Islet precursor cell (in vitro differentiated cells): ENCODE measurements at regions not wholly inside any gene's neighbourhood (a gene's known extent, or its start where the extent isn't known, plus 50 kb on each side); places are given as distances from the start of the nearest gene placed in this dataset.
"Not testable (repeated sequence)": the region's sequence is repeated elsewhere in the genome, so short reads cannot be mapped to it uniquely, and the experiment has no call there.

ENCODE experiments used
- DNase-seq: peaks from one replicate; pipeline ENCODE4 v3.0.0-alpha.2; 2018

DNA sequence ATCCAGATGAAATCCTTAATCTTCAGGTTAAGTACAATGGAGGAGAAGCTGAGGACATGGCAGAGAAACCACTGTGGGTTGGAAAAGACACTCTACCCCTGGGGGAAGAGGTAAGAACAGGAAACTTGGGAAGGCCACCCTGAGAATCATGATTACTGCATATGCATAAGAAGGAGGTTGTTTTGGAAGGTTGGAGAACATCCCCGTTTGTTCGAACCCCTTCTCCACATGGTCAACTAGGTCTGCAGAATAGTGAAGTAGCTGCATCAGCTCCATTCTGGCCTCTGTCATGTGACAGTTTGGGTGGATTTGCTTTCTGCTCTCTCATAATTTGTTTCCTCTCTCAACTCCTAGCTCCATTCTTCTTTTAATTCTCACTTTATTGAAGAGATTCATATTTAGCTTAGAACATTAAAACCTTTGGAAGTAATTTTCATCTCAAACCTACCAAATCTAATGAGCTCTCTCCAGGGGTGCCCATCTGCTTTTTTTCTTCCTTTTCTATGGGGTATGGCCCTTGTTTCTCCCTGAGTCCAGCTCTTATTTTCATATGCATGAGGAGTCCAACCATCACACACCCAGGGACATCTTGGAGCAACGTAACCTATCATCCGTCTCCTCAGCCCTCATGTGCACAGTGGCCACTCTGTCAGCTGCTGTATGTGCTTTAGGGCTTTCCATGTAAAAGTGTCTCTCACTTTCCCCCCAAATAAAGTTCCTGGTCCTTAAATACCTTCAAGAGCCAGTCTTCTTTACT, 820.3 kb downstream of the TMEM121 start:
- DNase-seq = peak; percentile 51

DNA sequence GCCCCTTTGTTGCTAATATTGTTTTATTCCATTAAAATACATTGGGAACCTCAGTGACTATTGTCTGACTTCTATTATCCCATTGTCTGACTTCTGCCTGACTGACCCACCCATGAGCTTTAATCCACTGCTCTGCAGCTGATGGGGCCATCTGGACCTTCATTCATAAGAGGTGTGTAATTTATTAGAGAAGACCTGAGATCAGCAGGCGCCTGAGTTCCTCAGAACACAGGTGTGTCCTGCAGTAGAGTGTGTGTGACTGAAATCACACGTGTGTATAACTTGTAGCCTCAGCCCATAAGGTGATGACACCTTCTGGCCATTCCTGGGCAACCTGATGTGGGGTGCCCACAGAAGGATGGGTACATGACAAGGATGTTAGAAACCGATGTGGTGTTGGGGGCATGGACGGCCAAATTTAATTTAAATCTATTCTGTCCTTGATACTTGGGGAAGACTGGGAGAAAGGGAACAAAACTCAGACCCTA, 821.0 kb downstream of the TMEM121 start:
- DNase-seq = peak; percentile 57

DNA sequence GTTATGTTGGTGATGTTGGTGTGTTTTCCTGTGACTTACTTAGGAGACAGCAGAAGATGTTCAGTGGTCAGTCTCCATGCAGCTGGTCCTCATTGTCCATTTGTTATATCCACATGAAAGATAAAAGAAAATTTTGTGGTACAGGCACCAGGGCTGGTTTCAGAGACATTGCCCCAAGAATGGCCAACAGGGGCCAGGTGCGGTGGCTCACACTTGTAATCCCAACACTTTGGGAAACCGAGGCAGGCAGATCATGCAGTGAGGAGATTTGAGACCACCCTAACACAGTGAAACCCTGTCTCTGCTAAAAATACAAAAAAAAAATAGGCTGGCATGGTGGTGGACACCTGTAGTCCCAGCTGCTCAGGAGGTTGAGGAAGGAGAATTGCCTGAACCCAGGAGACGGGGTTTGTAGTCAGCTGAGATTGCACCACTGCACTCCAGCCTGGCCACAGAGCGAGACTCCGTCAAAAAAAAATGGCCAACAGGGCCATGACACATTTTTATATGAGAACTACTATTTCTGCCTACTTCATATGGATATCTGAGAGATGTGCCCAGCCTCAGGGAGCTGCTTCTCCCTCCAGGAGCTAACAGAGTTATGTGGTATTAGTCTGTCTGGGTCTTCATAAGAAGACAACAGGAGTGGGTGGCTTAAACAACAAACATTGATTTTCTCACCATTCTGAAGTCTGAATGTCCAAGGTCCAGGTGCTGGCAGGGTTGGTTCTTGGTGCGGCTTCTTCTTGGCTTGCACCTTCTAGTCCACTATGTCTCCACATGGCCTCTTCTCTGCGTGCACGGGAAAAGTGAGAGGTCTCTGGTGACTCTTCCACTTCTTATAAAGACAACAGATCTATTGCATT, 821.7 kb downstream of the TMEM121 start:
- DNase-seq = peak; percentile 52

DNA sequence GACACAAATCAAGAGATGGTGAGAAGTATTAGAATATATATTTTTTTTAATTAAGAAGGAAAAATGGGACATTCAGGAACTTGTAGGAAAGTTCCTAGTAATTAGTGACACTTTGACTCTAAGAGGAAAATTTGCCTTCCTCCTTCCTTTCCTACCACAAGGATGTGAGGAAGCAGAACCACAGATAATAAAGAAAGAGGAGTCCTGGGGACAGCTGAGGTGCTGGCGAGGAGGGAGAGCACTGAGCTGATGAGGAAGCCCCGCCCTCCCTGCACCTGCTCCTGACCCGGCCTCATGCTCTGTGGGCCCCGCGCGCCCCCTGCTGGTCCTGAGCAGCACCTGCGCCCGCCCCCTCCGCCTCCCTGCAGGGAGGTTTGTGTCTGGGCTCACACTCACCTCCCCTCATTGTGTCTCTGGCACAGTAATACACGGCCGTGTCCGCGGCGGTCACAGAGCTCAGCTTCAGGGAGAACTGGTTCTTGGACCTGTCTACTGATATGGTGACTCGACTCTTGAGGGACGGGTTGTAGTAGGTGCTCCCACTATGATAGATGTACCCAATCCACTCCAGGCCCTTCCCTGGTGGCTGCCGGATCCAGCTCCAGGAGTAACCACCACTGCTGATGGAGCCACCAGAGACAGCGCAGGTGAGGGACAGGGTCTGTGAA, 822.6 kb downstream of the TMEM121 start:
- DNase-seq = not testable (repeated sequence)

DNA sequence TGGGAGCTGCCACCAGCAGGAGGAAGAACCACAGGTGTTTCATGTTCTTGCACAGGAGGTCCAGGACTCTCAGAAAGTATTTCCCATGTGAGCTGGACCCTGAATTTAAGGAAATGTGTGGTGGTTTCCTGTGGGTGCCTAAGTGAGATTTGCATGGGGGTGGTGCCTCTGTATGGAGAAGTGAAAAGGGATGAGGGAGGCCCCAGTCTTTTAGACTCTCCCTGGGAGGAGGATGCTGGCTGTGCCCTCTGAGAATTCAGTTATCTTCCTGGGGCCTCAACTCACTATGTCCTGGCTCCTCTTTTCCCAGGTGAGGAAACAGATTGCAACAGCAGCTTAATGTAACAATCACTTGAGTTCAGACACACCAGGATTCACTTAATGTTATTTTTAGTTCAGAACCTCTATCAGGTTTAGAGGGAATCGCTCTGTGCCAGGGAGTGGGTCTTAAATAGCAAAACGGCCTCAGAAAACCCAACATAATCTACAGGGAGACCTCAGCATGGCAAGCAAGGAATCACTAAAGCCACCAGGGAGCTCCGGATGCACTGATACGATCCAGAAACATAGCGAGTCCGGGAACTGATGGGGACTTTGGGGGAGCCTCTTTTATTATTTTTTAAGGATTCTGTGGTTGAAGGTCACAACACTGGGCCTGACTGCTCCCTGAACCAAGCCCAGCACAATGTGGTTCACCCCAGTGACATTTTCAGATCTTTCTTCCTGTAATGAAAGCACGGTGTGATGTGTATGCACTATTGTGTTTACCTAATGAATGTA, 823.5 kb downstream of the TMEM121 start:
- not testable (repeated sequence) for DNase-seq

DNA sequence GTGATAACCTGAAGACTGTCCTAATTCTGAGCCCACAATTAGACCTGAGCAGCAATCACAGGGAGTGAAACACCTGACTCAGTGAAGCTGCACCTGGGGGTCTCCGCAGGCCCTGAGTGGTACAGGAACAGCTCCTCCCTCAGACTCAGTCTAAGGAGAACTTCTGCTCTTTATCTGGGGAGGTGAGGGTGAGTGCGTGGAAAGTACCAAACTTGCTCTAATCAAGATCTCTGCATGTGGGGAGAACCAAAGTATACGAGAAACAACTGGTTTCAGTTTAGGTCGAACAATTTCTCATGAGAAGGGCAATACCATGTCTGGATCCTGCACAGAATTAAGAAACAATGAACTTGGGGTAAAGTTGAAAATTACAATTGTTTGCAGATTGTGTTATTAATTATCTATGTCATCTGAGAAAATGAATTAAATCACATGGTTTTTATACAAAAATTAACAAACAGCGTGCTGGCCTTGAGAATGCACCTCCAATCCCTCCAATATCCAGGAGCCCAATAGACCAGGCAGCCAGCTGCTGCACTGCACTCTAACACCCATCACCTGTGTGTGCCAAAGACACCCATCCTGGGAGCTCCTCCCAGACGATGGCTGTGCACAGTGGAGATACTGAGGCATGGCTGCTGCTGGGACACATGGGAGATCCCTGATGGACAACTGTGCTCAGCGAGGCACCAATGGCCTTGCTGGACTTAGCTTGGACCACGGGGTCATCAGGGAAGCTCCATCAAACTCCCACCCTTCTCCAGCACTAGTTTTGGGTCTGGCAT, 828.8 kb downstream of the TMEM121 start:
- DNase-seq = not testable (repeated sequence)

DNA sequence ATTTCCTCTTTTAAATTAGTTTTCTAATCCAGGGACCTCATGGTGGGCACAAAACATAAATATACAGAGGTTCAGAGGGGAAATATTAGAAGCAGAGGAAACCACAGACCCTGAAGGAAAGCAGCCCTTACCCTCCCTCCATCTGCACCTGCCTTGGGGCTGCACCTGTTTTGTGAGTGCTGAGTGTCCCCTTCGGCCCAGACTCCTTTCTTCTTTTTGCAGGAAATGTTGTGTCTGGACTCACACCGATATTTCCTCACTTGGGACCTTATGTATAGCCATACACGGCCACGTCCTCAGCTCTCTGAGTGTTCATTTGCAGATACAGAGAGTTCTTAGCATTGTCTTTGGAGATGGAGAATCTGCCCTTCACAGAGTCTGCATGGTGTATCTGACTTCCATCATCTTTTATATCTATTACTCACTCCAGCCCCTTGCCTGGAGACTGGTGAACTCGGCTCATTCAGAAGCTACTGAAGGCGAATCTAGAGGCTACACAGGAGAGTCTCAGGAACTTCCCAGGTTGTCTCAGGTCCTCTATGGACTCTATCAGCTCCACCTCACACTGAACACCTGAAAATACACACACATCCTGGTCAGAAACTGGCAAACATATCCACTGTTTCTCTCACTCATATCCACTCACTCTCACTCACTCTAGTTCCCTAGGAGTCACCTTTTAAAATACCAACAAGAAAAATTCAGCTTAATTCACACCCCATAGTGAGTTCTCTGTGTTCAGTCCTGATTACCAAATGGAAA, 829.7 kb downstream of the TMEM121 start:
- DNase-seq = not testable (repeated sequence)

DNA sequence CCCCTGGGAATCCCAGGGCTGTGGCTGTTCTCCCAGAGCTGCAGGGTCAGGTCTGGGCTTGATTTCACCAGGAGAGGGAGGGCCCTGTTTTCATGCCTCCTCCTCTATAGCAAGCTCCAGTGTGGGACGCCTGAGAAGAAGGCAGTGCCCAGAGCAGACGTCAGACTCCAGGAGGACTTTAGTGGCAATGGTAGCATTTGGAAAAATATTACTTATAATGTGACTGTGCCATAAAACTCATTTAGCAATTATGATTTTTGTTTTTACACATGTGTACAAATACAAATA, 830.2 kb downstream of the TMEM121 start:
- not testable (repeated sequence) for DNase-seq

DNA sequence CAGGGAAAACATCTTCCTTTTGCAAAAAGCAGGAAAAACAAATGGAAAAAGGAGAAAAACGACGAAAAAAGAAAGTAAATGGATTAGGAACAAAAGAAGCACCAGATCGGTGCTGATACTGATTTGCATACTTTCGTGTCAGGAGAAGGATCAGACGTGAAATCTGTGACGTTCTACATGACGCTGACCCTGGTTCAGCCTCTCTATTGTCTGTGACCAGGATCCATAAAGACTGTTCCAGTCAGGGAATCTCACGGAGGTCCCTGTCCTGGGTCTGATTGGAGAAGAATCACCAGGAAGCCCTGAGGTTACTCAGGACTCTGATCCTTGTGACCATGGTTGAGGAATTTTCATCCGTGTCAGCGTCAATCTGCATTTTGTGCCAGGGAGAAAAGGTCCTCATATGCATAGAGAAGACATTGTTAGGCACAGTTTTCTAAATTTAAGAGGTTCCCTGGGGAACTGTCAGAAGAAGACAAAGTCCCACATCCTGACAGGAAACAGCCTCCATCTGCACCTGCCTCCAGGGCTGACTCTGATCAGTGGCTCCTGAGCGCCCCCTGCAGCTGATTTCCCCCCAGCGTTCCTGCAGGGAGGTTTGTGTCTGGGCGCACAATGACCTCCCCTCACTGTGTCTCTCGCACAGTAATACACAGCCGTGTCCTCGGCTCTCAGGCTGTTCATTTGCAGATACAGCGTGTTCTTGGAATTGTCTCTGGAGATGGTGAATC, 832.9 kb downstream of the TMEM121 start:
- DNase-seq = not testable (repeated sequence)

DNA sequence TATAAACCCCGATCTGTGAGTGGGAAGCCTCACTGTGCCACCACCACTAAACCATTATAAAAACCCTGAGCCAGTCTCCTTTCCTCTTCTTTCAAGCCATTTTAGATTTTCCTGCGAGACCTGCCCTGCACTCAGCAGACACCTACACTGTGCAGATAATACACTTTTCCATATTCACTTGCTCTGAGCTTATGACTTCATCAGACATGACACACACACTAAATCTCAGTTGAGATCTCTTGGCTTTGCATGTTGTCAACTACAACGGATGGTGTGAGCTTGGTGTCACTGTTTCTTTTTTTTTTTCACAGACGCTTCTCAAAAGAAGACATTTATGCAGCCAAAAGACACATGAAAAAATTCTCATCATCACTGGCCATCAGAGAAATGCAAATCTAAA, 839.0 kb downstream of the TMEM121 start:
- DNase-seq = not testable (repeated sequence)

DNA sequence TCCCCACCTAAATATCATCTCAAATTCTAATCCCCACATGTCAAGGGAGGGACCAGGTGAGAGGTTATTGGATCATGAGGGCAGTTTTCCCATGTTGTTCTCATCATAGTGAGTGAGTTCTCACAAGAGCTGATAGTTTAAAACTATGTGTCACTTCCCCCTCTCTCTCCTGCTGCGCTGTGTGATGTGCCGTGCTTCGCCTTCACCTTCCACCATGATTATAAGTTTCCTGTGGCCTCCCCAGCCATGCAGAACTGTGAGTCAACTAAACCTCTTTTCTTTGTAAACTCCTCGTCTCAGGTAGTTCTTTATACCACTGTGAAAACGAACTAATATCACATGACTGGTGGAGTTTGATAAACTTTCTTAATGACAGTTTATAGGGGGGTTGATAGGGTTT, 839.5 kb downstream of the TMEM121 start:
- not testable (repeated sequence) for DNase-seq

DNA sequence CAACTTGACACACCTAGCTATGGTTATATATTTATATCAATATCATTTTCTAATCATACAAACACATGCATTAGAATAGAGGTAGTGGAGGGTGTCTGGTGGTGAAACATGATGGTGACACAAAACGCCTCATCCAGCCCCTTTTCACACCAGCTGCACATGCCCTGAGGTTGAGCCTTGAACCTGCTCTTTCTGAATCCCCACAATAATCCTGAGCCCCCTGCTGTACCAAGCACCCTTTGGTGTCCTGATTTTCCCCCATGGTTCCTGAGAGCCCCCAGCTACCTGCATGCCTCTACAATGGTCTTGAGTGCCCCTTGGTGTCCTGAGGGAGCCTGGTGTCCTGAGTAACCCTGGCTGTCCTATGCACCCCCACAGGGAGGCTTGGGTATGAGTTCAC, 840.6 kb downstream of the TMEM121 start:
- DNase-seq = not testable (repeated sequence)

DNA sequence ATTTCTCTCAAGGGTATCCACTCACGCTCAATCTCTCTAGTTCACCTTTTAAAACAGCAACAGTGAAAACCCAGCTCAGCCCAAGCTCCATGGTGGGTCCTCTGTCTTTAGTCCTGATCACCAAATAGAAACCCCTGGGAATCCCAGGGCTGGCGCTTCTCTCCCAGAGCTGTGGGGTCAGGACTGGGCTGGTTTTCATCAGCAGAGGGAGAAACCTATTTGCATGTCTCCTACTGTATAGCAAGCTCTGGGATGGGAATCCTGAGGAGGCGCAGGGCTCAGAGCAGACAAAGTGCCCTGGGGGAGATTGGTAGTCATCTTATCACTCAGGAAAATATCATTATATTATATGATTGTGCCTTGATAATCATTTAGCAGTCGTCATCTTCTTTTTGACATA, 843.1 kb downstream of the TMEM121 start:
- not testable (repeated sequence) for DNase-seq

DNA sequence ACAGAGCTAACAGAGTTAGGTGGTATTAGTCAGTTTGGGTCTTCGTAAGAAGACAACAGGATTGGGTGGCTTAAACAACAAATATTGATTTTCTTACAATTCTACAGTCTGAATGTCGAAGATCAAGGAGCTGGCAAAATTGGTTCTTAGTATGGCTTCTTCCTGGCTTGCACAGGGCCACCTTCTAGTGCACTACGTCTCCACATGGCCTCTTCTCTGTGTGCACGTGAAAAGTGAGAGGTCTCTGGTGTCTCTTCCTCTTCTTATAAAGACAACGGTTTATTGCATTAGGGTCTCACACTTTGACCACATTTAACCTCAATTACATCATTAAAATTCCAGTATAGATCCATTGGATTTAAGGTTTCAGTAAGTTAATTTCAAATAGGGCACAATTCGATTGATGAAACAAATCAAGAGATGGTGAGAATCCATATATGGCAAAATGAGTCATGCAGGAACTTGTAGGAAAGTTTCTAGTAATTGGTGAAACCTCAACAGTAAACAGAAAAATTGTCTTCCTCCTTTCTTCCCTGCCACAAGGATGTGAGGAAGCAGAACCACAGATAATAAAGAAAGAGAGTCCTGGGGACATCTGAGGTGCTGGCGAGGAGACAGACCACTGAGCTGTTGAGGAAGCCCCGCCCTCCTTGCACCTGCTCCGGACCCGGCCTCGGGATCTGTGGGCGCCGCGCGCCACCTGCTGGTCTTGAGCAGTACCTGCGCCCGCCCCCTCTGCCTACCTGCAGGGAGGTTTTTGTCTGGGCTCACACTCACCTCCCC, 846.7 kb downstream of the TMEM121 start:
- DNase-seq = no peak

DNA sequence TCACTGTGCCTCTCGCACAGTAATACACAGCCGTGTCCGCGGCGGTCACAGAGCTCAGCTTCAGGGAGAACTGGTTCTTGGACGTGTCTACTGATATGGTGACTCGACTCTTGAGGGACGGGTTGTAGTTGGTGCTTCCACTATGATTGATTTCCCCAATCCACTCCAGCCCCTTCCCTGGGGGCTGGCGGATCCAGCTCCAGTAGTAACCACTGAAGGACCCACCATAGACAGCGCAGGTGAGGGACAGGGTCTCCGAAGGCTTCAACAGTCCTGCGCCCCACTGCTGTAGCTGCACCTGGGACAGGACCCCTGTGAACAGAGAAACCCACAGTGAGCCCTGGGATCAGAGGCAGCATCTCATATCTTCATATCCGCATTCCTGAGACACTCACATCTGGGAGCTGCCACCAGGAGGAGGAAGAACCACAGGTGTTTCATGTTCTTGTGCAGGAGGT, 847.3 kb downstream of the TMEM121 start:
- not testable (repeated sequence) for DNase-seq

DNA sequence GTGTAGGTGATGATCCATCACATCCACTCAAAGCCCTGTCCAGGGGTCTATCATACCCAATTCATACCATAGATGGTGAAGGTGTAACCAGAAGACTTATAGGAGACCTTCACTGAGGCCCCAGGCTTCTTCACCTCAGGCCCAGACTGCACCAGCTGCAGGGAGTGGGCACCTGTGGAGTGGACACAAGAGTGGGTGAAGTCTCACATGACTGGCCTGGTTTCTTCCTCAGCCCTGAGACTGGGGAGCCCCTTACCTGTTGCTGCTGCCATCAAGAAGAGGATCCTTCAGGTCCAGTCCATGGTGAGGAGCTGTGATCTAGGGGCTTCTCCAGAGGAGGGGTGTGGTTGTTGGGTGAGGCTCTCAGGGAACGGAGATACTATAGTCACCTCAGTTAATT, 851.0 kb downstream of the TMEM121 start:
- no peak for DNase-seq

DNA sequence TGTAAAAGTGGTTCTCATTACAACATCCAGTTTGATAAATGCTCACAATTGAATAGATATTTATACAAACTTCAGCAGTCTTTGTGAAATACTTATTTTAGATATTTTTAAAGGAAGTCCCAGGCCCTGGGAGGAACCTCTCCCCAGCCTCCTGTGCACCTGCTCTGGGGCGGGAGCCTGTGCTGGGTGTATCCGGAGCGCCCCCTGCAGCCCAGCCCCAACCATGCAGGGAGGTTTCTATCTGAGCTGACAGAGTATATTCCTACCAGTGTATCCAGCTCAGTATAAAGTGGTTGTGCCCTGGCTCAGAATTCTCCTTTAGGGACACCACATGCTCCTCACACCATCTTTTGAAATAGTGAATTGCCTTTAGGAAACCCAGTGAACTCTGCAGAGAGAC, 851.8 kb downstream of the TMEM121 start:
- DNase-seq = no peak

DNA sequence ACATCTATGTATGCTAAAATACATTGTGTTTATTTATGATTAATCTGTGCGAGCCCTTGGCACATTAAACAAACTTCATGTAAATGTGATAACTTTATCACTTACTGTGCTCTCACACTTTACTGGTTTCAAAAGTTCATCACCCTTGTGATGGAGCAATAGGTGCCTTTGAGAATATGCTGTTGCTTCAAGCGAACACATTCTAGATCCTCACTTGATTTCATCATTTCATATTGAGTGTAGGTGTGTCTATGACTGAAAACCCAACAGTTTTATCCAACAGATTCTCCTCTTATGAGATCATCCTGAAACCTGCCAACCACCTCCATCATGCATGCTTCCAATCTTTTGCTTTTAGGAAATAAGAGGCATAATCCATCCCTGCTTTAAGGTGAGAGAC, 854.4 kb downstream of the TMEM121 start:
- DNase-seq = no peak

DNA sequence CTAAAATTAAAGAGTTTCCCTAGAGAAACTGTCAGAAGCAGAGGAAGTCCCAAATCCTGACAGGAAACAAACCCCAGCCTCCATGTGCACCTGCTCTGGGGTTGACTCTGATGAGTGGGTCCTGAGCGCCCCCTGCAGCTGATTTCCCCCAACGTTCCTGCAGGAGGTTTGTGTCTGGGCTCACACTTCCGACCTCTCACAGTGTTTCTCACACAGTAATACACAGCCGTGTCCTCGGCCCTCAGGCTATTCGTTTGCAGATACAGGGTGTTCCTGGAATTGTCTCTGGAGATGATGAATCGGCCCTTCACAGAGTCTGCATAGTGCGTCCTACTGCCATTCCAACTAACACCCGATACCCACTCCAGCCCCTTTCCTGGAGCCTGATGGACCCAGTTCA, 862.8 kb downstream of the TMEM121 start:
- not testable (repeated sequence) for DNase-seq
